GM23338 (cell line): ENCODE measurements at regions not wholly inside any gene's neighbourhood (a gene's known extent, or its start where the extent isn't known, plus 50 kb on each side); places are given as distances from the start of the nearest gene placed in this dataset.

Experiments used
- ATAC-seq: fragments of 200-7000 bp; cut with Tn5 transposase; 3 replicates; pipeline ENCODE4 v1.9.1; 2020
- DNase-seq: peaks from one replicate; pipeline ENCODE4 v3.0.0-alpha.2; 2015; ENCODE audit warnings: low spot score
- H2AFZ ChIP-seq: fragments of 200-600 bp; sonication (generic); 2 replicates; pipeline ENCODE4 v1.8.0; 2016; ENCODE audit warnings: antibody characterized with exemption, mild to moderate bottlenecking, moderate library complexity
- H3F3A ChIP-seq: fragments of 200-600 bp; sonication (generic); replicated peaks from 2 replicates; pipeline ENCODE4 v1.8.0; 2017; ENCODE audit warnings: antibody characterized with exemption, mixed run types, low read depth
- H3K27ac ChIP-seq: fragments of 200-600 bp; sonication (generic); 2 replicates; pipeline ENCODE4 v1.6.1; 2016; ENCODE audit warnings: low read depth
- H3K27me3 ChIP-seq: fragments of 200-600 bp; sonication (generic); 2 replicates; pipeline ENCODE4 v1.8.0; 2016; ENCODE audit warnings: mild to moderate bottlenecking, mixed run types, moderate library complexity; ENCODE audit not compliant: insufficient read depth
- H3K36me3 ChIP-seq: fragments of 200-600 bp; sonication (generic); 2 replicates; pipeline ENCODE4 v1.8.0; 2016; ENCODE audit warnings: mild to moderate bottlenecking; ENCODE audit not compliant: insufficient read depth
- H3K4me1 ChIP-seq: fragments of 200-600 bp; sonication (generic); 2 replicates; pipeline ENCODE4 v1.8.0; 2016; ENCODE audit warnings: mild to moderate bottlenecking, moderate library complexity; ENCODE audit not compliant: insufficient read depth
- H3K4me2 ChIP-seq: fragments of 200-600 bp; sonication (generic); 2 replicates; pipeline ENCODE4 v1.7.1; 2017; ENCODE audit warnings: mixed run types
- H3K4me3 ChIP-seq: fragments of 200-600 bp; sonication (generic); 2 replicates; pipeline ENCODE4 v1.6.1; 2016; ENCODE audit warnings: mixed run types
- H3K79me2 ChIP-seq: fragments of 200-600 bp; sonication (generic); replicated peaks from 2 replicates; pipeline ENCODE4 v1.8.0; 2017; ENCODE audit warnings: mild to moderate bottlenecking; ENCODE audit not compliant: insufficient read depth
- H3K9me2 ChIP-seq: fragments of 200-600 bp; sonication (generic); 2 replicates; pipeline ENCODE4 v1.8.0; 2017; ENCODE audit not compliant: insufficient read depth
- H4K20me1 ChIP-seq: fragments of 200-600 bp; sonication (generic); replicated peaks from 2 replicates; pipeline ENCODE4 v1.8.0; 2017; ENCODE audit warnings: mild to moderate bottlenecking; ENCODE audit not compliant: insufficient read depth
- H3K27ac Mint-ChIP-seq: 2 replicates; pipeline ENCODE4 v1.8.0; 2020; ENCODE audit warnings: inconsistent platforms, mild to moderate bottlenecking, moderate library complexity, mixed read lengths
- H3K27me3 Mint-ChIP-seq: 3 replicates; pipeline ENCODE4 v1.8.0; 2022; ENCODE audit warnings: low read depth, mild to moderate bottlenecking, moderate library complexity, mixed read lengths, inconsistent platforms; ENCODE audit not compliant: insufficient read depth, poor library complexity
- H3K36me3 Mint-ChIP-seq: 3 replicates; pipeline ENCODE4 v1.8.0; 2021; ENCODE audit warnings: low read depth, mild to moderate bottlenecking, inconsistent platforms, moderate library complexity, mixed read lengths
- H3K4me1 Mint-ChIP-seq: 3 replicates; pipeline ENCODE4 v1.8.0; 2020; ENCODE audit warnings: mild to moderate bottlenecking, inconsistent platforms, mixed read lengths
- H3K4me3 Mint-ChIP-seq: 3 replicates; pipeline ENCODE4 v1.8.0; 2021; ENCODE audit warnings: moderate library complexity, mild to moderate bottlenecking, inconsistent platforms, mixed read lengths
- H3K9me3 Mint-ChIP-seq: 3 replicates; pipeline ENCODE4 v1.8.0; 2020; ENCODE audit warnings: moderate library complexity, mild to moderate bottlenecking, inconsistent platforms, mixed read lengths
- CREB1 ChIP-seq: fragments of 250-450 bp; sonication (Bioruptor Pico); IDR thresholded peaks from 2 replicates; pipeline ENCODE4 v1.5.0; 2020; ENCODE audit warnings: low read depth, mild to moderate bottlenecking, moderate library complexity
- CTCF ChIP-seq, 2 experiments: fragments of 200-600 bp in 1 of 2; sonication (generic) in 1 of 2; conservative IDR thresholded peaks; 2 replicates each; pipeline versions ENCODE4 v1.5.1 to v1.6.1; 2016 to 2017; ENCODE audit warnings: antibody characterized with exemption in 2 of 2, low read depth in 2 of 2, mild to moderate bottlenecking in 2 of 2, moderate library complexity in 1 of 2
- ETS1 ChIP-seq: IDR thresholded peaks from 2 replicates; pipeline ENCODE4 v1.6.1; 2016; ENCODE audit warnings: antibody characterized with exemption
- EZH2 ChIP-seq: fragments of 200-600 bp; sonication (generic); IDR thresholded peaks from one replicate; pipeline ENCODE4 v1.8.0; 2017; ENCODE audit warnings: antibody characterized with exemption, mild to moderate bottlenecking, low read depth; ENCODE audit not compliant: unreplicated experiment
- EZH2phosphoT487 ChIP-seq: fragments of 200-600 bp; sonication (generic); IDR thresholded peaks from one replicate; pipeline ENCODE4 v1.8.1; 2018; ENCODE audit warnings: antibody characterized with exemption; ENCODE audit not compliant: unreplicated experiment
- JUNB ChIP-seq: IDR thresholded peaks from one replicate; pipeline ENCODE4 v1.6.1; 2016; ENCODE audit warnings: antibody characterized with exemption; ENCODE audit not compliant: unreplicated experiment
- NANOG ChIP-seq: IDR thresholded peaks from 2 replicates; pipeline ENCODE4 v1.6.1; 2016; ENCODE audit warnings: antibody characterized with exemption, borderline replicate concordance
- STAT1 ChIP-seq: IDR thresholded peaks from one replicate; pipeline ENCODE4 v1.6.1; 2016; ENCODE audit warnings: antibody characterized with exemption; ENCODE audit not compliant: unreplicated experiment
- ZNF114 ChIP-seq: fragments of 250-450 bp; sonication (Bioruptor Pico); IDR thresholded peaks from 2 replicates; pipeline ENCODE4 v1.5.0; 2020; ENCODE audit warnings: mild to moderate bottlenecking, moderate library complexity
- ZNF331 ChIP-seq: fragments of 250-450 bp; sonication (Bioruptor Pico); IDR thresholded peaks from 2 replicates; pipeline ENCODE4 v1.5.0; 2020; ENCODE audit warnings: low read depth, mild to moderate bottlenecking, moderate library complexity
- ZNF462 ChIP-seq: fragments of 250-450 bp; sonication (Bioruptor Pico); IDR thresholded peaks from 2 replicates; pipeline ENCODE4 v1.5.0; 2020; ENCODE audit warnings: mild to moderate bottlenecking, moderate library complexity

- TF ChIP-seq ETS1 (no peak), ZNF114 (CRISPR knock-in tag) (no peak), STAT1 (no peak), EZH2 (no peak), ZNF462 (CRISPR knock-in tag) (no peak)
These were observed 75.6 kb upstream of the RFX8 start (continued) for GRCh38 chr2:101550555-101550954.

GRCh38 chr2:101549371-101549770 is 74.5 kb upstream of the RFX8 start:
- no peak overlapping the region for H3K4me3 ChIP-seq
- H3F3A ChIP-seq, result no peaks in the 10 kb centered on the region
- ATAC-seq (no peak), DNase-seq (no peak)
- H3K27me3 ChIP-seq, result no peaks in the 10 kb centered on the region
- no peak overlapping the region for H3K4me3 Mint-ChIP-seq
- no peaks in the 10 kb centered on the region for H4K20me1 ChIP-seq
- no peaks in the 10 kb centered on the region for H3K79me2 ChIP-seq
- H3K27ac ChIP-seq, result no peak overlapping the region
- H3K27me3 Mint-ChIP-seq, result peaks cover 5% of the 10 kb centered on the region
- H3K4me1 Mint-ChIP-seq, result peaks cover 3% of the 10 kb centered on the region; the same call in 2 of the 3 replicates
- no peaks in the 10 kb centered on the region for H3K36me3 Mint-ChIP-seq
- H3K4me2 ChIP-seq, result no peak overlapping the region
- no peak overlapping the region for H3K27ac Mint-ChIP-seq
- H3K36me3 ChIP-seq, result no peaks in the 10 kb centered on the region
- no peak for TF ChIP-seq EZH2phosphoT487
- TF ChIP-seq CTCF (conservative IDR thresholded peaks at IDR 0.05; ENCODE audit: low read depth in 2 of 2), result no peak
- no peak for TF ChIP-seq STAT1
- TF ChIP-seq JUNB, result no peak
- no peak for TF ChIP-seq ZNF331 (CRISPR knock-in tag)
- TF ChIP-seq ZNF114 (CRISPR knock-in tag), result no peak
- no peak for TF ChIP-seq CREB1 (CRISPR knock-in tag)
- TF ChIP-seq NANOG, result no peak
- H3K9me3 Mint-ChIP-seq, result no peaks in the 10 kb centered on the region; the same call in 2 of the 3 replicates
- H2AFZ ChIP-seq, result 0 out of 2 replicates have a peak overlapping the region, but pooled peaks have one; percentile 15
- no peaks in the 10 kb centered on the region for H3K4me1 ChIP-seq
- peaks cover 14% of the 10 kb centered on the region; the same call in 1 of the 2 replicates for H3K9me2 ChIP-seq
